ENCODE measurements at regions not wholly inside any gene's neighbourhood (a gene's known extent, or its start where the extent isn't known, plus 50 kb on each side); places are given as distances from the start of the nearest gene placed in this dataset.

DNA sequence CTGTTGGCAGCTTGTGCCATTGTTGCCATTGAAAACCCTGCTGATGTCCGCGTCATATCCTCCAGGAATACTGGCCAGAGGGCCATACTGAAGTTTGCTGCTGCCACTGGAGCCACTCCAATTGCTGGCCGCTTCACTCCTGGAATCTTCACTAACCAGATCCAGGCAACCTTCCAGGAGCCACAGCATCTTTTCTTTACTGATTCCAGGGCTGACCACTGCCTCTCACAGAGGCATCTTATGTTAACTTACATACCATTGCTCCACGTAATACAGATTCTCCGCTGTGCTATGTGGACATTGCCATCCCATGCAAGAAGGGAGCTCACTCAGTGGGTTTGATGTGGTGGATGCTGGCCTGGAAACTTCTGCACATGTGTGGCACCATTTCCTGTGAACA, 221.8 kb upstream of the FAM83B start:
- TF ChIP-seq SIN3A (IDR thresholded peaks at IDR 0.05; ENCODE audit: borderline replicate concordance in 2 of 2, control insufficient read depth in 1 of 2, low read depth in 2 of 2, low read length in 2 of 2) = no peak
- no peak for TF ChIP-seq HNRNPLL (IDR thresholded peaks at IDR 0.05; ENCODE audit: low read depth, low read length, poor library complexity, severe bottlenecking)
- TF ChIP-seq RFX5 (IDR thresholded peaks at IDR 0.05; ENCODE audit: low read depth, low read length) = no peak
- no peak for TF ChIP-seq DPF2 (IDR thresholded peaks at IDR 0.05)
- TF ChIP-seq YBX1 (IDR thresholded peaks at IDR 0.05) = no peak
- TF ChIP-seq CTCF (IDR thresholded peaks at IDR 0.05 in 2 of 3, conservative IDR thresholded peaks at IDR 0.05 in 1 of 3; ENCODE audit: insufficient read depth in 2 of 3, low read depth in 1 of 3, low read length in 3 of 3) = no peak
- no peak for TF ChIP-seq ARID1B (IDR thresholded peaks at IDR 0.05)
- TF ChIP-seq SMARCB1 (IDR thresholded peaks at IDR 0.05; ENCODE audit: insufficient read length, low read depth) = no peak
